Trophoblast cell (in vitro differentiated cells and primary cell): ENCODE measurements at regions not wholly inside any gene's neighbourhood (a gene's known extent, or its start where the extent isn't known, plus 50 kb on each side); places are given as distances from the start of the nearest gene placed in this dataset.
A peak's percentile ranks its signal among the peaks of the same experiment; 100 is the strongest.
"Not testable (repeated sequence)": the region's sequence is repeated elsewhere in the genome, so short reads cannot be mapped to it uniquely, and the experiment has no call there.

Source experiments
- DNase-seq, 2 donors: peaks; one replicate each; pipeline ENCODE4 v3.0.0-alpha.2; 2016
- H2AFZ ChIP-seq: 2 replicates; pipeline ENCODE4 v1.6.1; 2013; ENCODE audit warnings: low read length, moderate library complexity, mild to moderate bottlenecking; ENCODE audit not compliant: insufficient read depth, poor library complexity
- H2AK5ac ChIP-seq: 2 replicates; pipeline ENCODE4 v1.6.1; 2013; ENCODE audit warnings: mild to moderate bottlenecking, low read length
- H2BK120ac ChIP-seq: 2 replicates; pipeline ENCODE4 v1.6.1; 2013; ENCODE audit warnings: low read length, mild to moderate bottlenecking, moderate library complexity; ENCODE audit not compliant: insufficient read depth, poor library complexity
- H2BK12ac ChIP-seq: 2 replicates; pipeline ENCODE4 v1.6.1; 2013; ENCODE audit warnings: mild to moderate bottlenecking, low read length, moderate library complexity
- H2BK5ac ChIP-seq: 2 replicates; pipeline ENCODE4 v1.6.1; 2013; ENCODE audit warnings: low read length, low read depth, moderate library complexity, mild to moderate bottlenecking; ENCODE audit not compliant: poor library complexity
- H3K14ac ChIP-seq: 2 replicates; pipeline ENCODE4 v1.6.1; 2013; ENCODE audit warnings: mild to moderate bottlenecking, low read length
- H3K18ac ChIP-seq: 2 replicates; pipeline ENCODE4 v1.6.1; 2013; ENCODE audit warnings: mild to moderate bottlenecking, low read length
- H3K23ac ChIP-seq: 2 replicates; pipeline ENCODE4 v1.6.1; 2013; ENCODE audit warnings: low read length
- H3K27ac ChIP-seq: 2 replicates; pipeline ENCODE4 v1.5.1; 2013; ENCODE audit warnings: low read depth, mild to moderate bottlenecking, inconsistent platforms, low read length, moderate library complexity
- H3K27me3 ChIP-seq: 2 replicates; pipeline ENCODE4 v1.6.1; 2013; ENCODE audit warnings: inconsistent platforms, mild to moderate bottlenecking, low read length, moderate library complexity; ENCODE audit not compliant: insufficient read depth
- H3K36me3 ChIP-seq, 2 experiments: 1 replicate in 1 of 2; 2 replicates in 1 of 2; pipeline ENCODE4 v1.6.1; 2013; ENCODE audit warnings: low read length in 2 of 2, mild to moderate bottlenecking in 2 of 2, moderate library complexity in 1 of 2; ENCODE audit not compliant: insufficient read depth in 2 of 2, control insufficient read depth in 1 of 2
- H3K4ac ChIP-seq: 2 replicates; pipeline ENCODE4 v1.6.1; 2013; ENCODE audit warnings: low read depth, mild to moderate bottlenecking, low read length, moderate library complexity
- H3K4me1 ChIP-seq, 2 experiments: 1 replicate in 1 of 2; 2 replicates in 1 of 2; pipeline ENCODE4 v1.6.1; 2013; ENCODE audit warnings: low read length in 2 of 2, mild to moderate bottlenecking in 2 of 2, moderate library complexity in 1 of 2; ENCODE audit not compliant: insufficient read depth in 2 of 2, control insufficient read depth in 1 of 2
- H3K4me2 ChIP-seq: 2 replicates; pipeline ENCODE4 v1.6.1; 2013; ENCODE audit warnings: inconsistent platforms, mild to moderate bottlenecking, low read length, moderate library complexity
- H3K4me3 ChIP-seq: 2 replicates; pipeline ENCODE4 v1.5.1; 2013; ENCODE audit warnings: mild to moderate bottlenecking, low read depth, low read length, inconsistent platforms
- H3K79me1 ChIP-seq: one replicate; pipeline ENCODE4 v1.6.1; 2013; ENCODE audit warnings: low read length
- H3K79me2 ChIP-seq: 2 replicates; pipeline ENCODE4 v1.6.1; 2013; ENCODE audit warnings: low read length, mild to moderate bottlenecking; ENCODE audit not compliant: control insufficient read depth, insufficient read depth, poor library complexity
- H3K9ac ChIP-seq: 2 replicates; pipeline ENCODE4 v1.6.1; 2013; ENCODE audit warnings: mild to moderate bottlenecking, low read length
- H3K9me3 ChIP-seq: 2 replicates; pipeline ENCODE4 v1.6.1; 2013; ENCODE audit warnings: low read depth, mild to moderate bottlenecking, control low read depth, inconsistent platforms, low read length; ENCODE audit not compliant: insufficient read depth
- H4K12ac ChIP-seq: 2 replicates; pipeline ENCODE4 v1.6.1; 2013; ENCODE audit warnings: low read depth, mild to moderate bottlenecking, low read length, moderate library complexity
- H4K8ac ChIP-seq: 2 replicates; pipeline ENCODE4 v1.6.1; 2013; ENCODE audit warnings: low read depth, mild to moderate bottlenecking, low read length, moderate library complexity
- H4K91ac ChIP-seq: one replicate; pipeline ENCODE4 v1.6.1; 2013; ENCODE audit warnings: low read depth, mild to moderate bottlenecking, low read length, moderate library complexity
- WGBS: extraction: QIAGEN DNeasy Blood & Tissue Kit; methylation state at CpG from one replicate; pipeline ENCODE4 v1.1.7; 2013; ENCODE audit warnings: missing lambda C conversion rate; ENCODE audit not compliant: insufficient read length, insufficient coverage; ENCODE audit errors: extremely low coverage; 5-methylcytosine and 5-hydroxymethylcytosine counted together

GRCh38 chr2:131686164-131686893, 158.6 kb downstream of the CCDC74A start:
- H3K9ac ChIP-seq, H3K23ac ChIP-seq, H3K4me1 ChIP-seq, H2AFZ ChIP-seq, H3K4me2 ChIP-seq, H2BK5ac ChIP-seq, H2BK120ac ChIP-seq, H3K27me3 ChIP-seq, H2BK12ac ChIP-seq, H3K27ac ChIP-seq, H3K14ac ChIP-seq, H2AK5ac ChIP-seq, H3K18ac ChIP-seq, H4K91ac ChIP-seq, H4K8ac ChIP-seq, H3K4ac ChIP-seq, H3K79me2 ChIP-seq, H3K4me3 ChIP-seq, H3K36me3 ChIP-seq, H4K12ac ChIP-seq, H3K79me1 ChIP-seq, H3K9me3 ChIP-seq: not testable (repeated sequence)
- peak in 1 of 2 donors; percentile 69 for DNase-seq
- no CpG with 5 or more reads among the region's 6 CpGs for WGBS

- H3K4me2 ChIP-seq, H2BK120ac ChIP-seq, H3K9ac ChIP-seq, H2AK5ac ChIP-seq, H3K79me1 ChIP-seq, H3K4me3 ChIP-seq, H3K9me3 ChIP-seq, H3K36me3 ChIP-seq, H3K18ac ChIP-seq, H3K14ac ChIP-seq, H2BK12ac ChIP-seq, H3K4me1 ChIP-seq, H4K91ac ChIP-seq, H2AFZ ChIP-seq, H4K8ac ChIP-seq, H4K12ac ChIP-seq, H3K79me2 ChIP-seq, H3K27ac ChIP-seq, H3K27me3 ChIP-seq, H3K4ac ChIP-seq, H2BK5ac ChIP-seq, H3K23ac ChIP-seq: not testable (repeated sequence)
- DNase-seq: peak in 1 of 2 donors; percentile 41
These were observed 159.2 kb downstream of the CCDC74A start for GRCh38 chr2:131686894-131687238.

GRCh38 chr2:131689066-131689465, 161.4 kb downstream of the CCDC74A start:
- not testable (repeated sequence) for H2AFZ ChIP-seq, H4K12ac ChIP-seq, H3K27ac ChIP-seq, DNase-seq, H3K4me3 ChIP-seq, H3K36me3 ChIP-seq, H2AK5ac ChIP-seq, H3K14ac ChIP-seq, H3K79me1 ChIP-seq, H3K18ac ChIP-seq, H3K9me3 ChIP-seq, H3K27me3 ChIP-seq, H2BK5ac ChIP-seq, H3K4me1 ChIP-seq, H4K91ac ChIP-seq, H2BK120ac ChIP-seq, H3K23ac ChIP-seq, H3K4me2 ChIP-seq, H3K79me2 ChIP-seq, H3K9ac ChIP-seq, H3K4ac ChIP-seq, H4K8ac ChIP-seq, H2BK12ac ChIP-seq
- no CpG with 5 or more reads among the region's 2 CpGs for WGBS

GRCh38 chr2:131711268-131711667, 183.6 kb downstream of the CCDC74A start:
- H2BK12ac ChIP-seq, H3K23ac ChIP-seq, H3K79me2 ChIP-seq, H3K27ac ChIP-seq, H2BK5ac ChIP-seq, H4K91ac ChIP-seq, H3K4me1 ChIP-seq, H4K8ac ChIP-seq, H2BK120ac ChIP-seq, H3K79me1 ChIP-seq, H3K9ac ChIP-seq, H3K14ac ChIP-seq, H3K4me3 ChIP-seq, H3K4ac ChIP-seq, DNase-seq, H3K36me3 ChIP-seq, H3K27me3 ChIP-seq, H3K4me2 ChIP-seq, H4K12ac ChIP-seq, H2AFZ ChIP-seq, H2AK5ac ChIP-seq, H3K18ac ChIP-seq, H3K9me3 ChIP-seq: not testable (repeated sequence)
- no CpG with 5 or more reads among the region's 2 CpGs for WGBS
